Activated T-helper 1 cell treated with anti-CD3 and anti-CD28 coated beads, Interleukin-12 subunit alpha, Interleukin-12 subunit beta, Interleukin-2, Interleukin-4 antibody, amounts not matched to agents 30 ng/mL and 10 ng/mL and 1 ng/mL, durations not matched to agents 14 hours and 24 hours and 36 hours (primary cell): ENCODE measurements at regions not wholly inside any gene's neighbourhood (a gene's known extent, or its start where the extent isn't known, plus 50 kb on each side); places are given as distances from the start of the nearest gene placed in this dataset.

Experiments
- DNase-seq: peaks from one replicate; pipeline ENCODE4 v3.0.0; 2021; ENCODE audit warnings: low spot score
- H3K27ac Mint-ChIP-seq: one replicate; pipeline ENCODE4 v1.8.0; 2021; ENCODE audit warnings: mild to moderate bottlenecking, mixed read lengths
- H3K27me3 Mint-ChIP-seq: one replicate; pipeline ENCODE4 v1.8.0; 2022; ENCODE audit warnings: mild to moderate bottlenecking, moderate library complexity, mixed read lengths; ENCODE audit not compliant: insufficient read depth
- H3K36me3 Mint-ChIP-seq: one replicate; pipeline ENCODE4 v1.8.0; 2021; ENCODE audit warnings: low read depth, mixed read lengths
- H3K4me1 Mint-ChIP-seq: one replicate; pipeline ENCODE4 v1.8.0; 2021; ENCODE audit warnings: low read depth, mixed read lengths
- H3K4me3 Mint-ChIP-seq: one replicate; pipeline ENCODE4 v1.8.0; 2021; ENCODE audit warnings: mild to moderate bottlenecking, moderate library complexity, mixed read lengths
- H3K9me3 Mint-ChIP-seq: one replicate; pipeline ENCODE4 v1.8.0; 2021; ENCODE audit warnings: mixed read lengths
- intact Hi-C: fragments of 100-400 bp; cut with micrococcal nuclease; formaldehyde crosslinking; loops from one replicate; pipeline ENCODE4 v1.15.1; 2024

GRCh38 chr3:63151897-63152296 is 126.2 kb upstream of the SYNPR start:
- no peak for DNase-seq
- Mint-ChIP-seq H3K9me3 (no peaks in the 10 kb centered on the region), H3K27ac (no peak overlapping the region), H3K4me3 (no peak overlapping the region), H3K36me3 (no peaks in the 10 kb centered on the region), H3K4me1 (no peaks in the 10 kb centered on the region), H3K27me3 (no peaks in the 10 kb centered on the region)
- intact Hi-C loops, result no loop called here

DNA sequence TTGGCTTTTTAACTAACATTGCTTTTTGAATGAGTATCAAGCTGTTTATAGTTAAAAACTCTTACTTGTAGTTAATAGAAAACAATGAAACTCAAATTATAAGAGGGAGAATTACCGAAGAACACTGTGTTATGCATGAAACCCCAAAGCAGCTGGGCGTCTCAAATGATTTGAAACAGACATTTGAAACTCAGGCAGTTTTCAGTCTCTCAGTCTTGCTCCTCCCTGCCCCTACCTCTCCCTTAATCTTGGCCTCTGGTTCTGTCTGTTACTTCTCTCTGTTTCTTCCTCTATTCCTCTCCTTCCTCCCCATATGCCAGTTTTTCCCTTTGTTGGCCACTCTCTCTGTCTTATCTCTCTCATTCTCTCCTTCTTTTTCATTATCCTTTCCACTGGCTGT is 118.3 kb upstream of the SYNPR start:
- H3K27ac Mint-ChIP-seq, result no peak overlapping the region
- DNase-seq, result no peak
- no peak overlapping the region for H3K4me3 Mint-ChIP-seq
- intact Hi-C loops, result no loop called here
- no peaks in the 10 kb centered on the region for H3K36me3 Mint-ChIP-seq
- H3K27me3 Mint-ChIP-seq, result no peaks in the 10 kb centered on the region
- H3K4me1 Mint-ChIP-seq, result no peaks in the 10 kb centered on the region
- H3K9me3 Mint-ChIP-seq, result peaks cover 7% of the 10 kb centered on the region

DNA sequence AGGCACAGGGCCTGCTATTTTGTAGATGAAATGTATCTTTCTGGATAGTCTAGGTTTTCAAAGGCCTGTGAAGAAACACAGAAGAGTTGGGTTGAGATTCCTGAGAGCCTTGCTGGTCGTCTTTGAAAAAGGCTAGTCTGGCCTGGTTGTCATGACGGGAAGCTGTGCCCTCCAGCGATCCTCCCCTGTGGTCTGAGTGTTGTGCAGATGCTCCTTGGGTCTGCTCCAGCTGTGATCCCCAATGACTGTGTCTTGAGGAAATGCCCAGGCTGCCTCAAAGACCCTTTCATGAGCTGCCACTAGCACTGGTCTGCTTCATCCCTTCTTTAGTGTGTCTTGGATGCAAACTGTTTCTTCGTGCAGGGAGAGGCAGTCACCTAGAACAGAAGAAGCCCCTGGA is 111.0 kb upstream of the SYNPR start:
- H3K27ac Mint-ChIP-seq, result no peak overlapping the region
- no peak overlapping the region for H3K4me3 Mint-ChIP-seq
- DNase-seq, result no peak
- peaks cover 3% of the 10 kb centered on the region for H3K9me3 Mint-ChIP-seq
- H3K27me3 Mint-ChIP-seq, result no peaks in the 10 kb centered on the region
- no peaks in the 10 kb centered on the region for H3K36me3 Mint-ChIP-seq
- intact Hi-C loops, result no loop called here
- H3K4me1 Mint-ChIP-seq, result no peaks in the 10 kb centered on the region

DNA sequence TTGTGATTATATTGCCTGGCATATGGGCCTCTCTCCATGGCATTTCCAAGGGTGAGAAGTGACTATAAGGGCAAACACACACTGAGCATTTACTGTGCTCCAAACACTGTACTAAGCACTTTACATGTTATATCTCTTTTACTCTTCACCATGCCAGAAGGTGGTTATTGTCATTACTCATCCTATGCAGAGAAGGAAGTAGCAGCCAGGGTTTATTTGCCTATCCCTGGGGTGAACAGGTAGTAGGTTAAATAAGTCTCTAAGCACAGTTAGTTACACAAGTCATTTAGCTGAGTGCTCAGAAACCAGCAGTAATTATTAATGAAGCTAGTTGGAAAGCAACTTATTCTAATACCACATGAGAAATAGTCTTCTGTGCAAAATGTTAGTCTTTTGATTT is 109.9 kb upstream of the SYNPR start:
- Mint-ChIP-seq H3K4me1 (no peaks in the 10 kb centered on the region), H3K36me3 (no peaks in the 10 kb centered on the region), H3K27me3 (no peaks in the 10 kb centered on the region), H3K27ac (no peak overlapping the region), H3K4me3 (no peak overlapping the region), H3K9me3 (no peaks in the 10 kb centered on the region)
- intact Hi-C loops, result no loop called here
- DNase-seq, result no peak

DNA sequence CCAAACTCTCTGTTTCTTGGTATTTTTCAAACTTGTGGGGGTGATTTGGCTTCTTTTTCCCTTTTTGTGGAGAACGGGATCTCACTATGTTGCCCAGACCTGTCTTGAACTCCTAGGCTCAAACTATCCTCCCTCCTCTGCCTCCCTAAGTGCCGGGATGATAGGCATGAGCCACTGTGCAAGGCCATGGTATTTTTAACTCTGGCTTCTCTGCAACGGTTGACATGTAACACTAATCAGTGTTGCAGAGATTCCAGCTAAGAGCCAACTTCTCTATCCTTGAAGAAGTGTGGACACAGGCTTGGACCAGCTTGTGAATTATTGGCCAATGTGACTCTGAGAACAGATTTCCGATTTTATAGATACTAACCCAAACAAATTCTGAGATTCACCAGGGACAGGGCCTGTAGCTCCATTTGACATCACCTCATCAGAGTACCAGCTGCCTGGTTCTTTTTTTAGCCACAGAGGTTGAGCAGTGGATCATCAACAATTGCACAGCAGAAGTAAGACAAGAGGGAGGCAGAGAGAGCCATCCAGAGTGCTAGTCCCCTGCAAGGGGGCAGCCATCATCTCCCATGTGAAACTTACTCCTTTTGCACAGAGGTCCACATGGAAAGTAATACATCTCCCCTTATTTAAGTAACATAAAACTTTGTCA is 98.1 kb upstream of the SYNPR start:
- Mint-ChIP-seq H3K27ac (no peak overlapping the region), H3K4me3 (no peak overlapping the region), H3K4me1 (no peaks in the 10 kb centered on the region), H3K36me3 (no peaks in the 10 kb centered on the region), H3K9me3 (no peaks in the 10 kb centered on the region), H3K27me3 (no peaks in the 10 kb centered on the region)
- no peak for DNase-seq
- intact Hi-C loops, result no loop called here

GRCh38 chr3:63192248-63192647 is 85.9 kb upstream of the SYNPR start:
- no peak for DNase-seq
- no peaks in the 10 kb centered on the region for H3K9me3 Mint-ChIP-seq
- no peaks in the 10 kb centered on the region for H3K4me1 Mint-ChIP-seq
- H3K27ac Mint-ChIP-seq, result no peak overlapping the region
- H3K27me3 Mint-ChIP-seq, result peaks cover 1% of the 10 kb centered on the region
- intact Hi-C loops, result no loop called here
- H3K36me3 Mint-ChIP-seq, result no peaks in the 10 kb centered on the region
- H3K4me3 Mint-ChIP-seq, result no peak overlapping the region

DNA sequence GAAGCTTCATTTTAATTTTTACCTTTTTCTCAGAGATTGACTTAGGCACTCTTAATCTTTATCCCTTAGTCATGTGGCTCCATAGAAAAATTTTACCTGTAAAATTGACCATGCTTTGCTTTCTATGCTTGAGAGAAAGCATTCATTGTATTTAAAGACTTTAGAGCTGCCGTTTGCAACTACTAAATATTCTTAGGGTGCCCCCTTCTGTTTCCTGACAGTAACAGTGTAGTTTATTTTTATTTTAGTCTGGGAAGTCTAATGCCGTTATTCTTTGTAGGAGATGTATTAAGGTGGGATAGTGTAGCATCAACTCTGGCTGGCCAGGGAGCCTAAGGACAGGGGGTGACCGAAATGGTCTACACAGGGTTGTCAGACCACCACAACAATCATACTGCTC is 84.5 kb upstream of the SYNPR start:
- Mint-ChIP-seq H3K36me3 (no peaks in the 10 kb centered on the region), H3K27me3 (peaks cover 1% of the 10 kb centered on the region), H3K9me3 (no peaks in the 10 kb centered on the region), H3K4me3 (no peak overlapping the region), H3K27ac (no peak overlapping the region), H3K4me1 (no peaks in the 10 kb centered on the region)
- intact Hi-C loops, result no loop called here
- DNase-seq, result no peak

DNA sequence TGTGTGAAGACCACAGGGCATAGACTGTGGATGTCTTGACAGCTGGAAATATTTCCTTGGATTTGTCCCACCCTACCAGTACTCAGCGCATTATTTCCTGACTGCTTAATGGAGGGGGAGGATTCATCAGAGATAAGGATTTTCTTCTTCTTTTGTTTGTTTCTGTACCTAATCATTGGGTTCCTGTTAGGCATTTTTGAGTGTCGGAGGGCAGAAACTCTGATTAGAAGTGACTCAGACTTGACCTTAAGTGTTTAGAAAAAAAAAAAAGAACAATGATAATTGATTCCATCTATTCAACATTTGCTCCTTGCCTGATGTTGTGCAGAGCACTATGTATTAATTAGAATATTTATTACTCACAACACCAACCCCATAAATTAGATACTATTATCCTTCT is 78.5 kb upstream of the SYNPR start:
- Mint-ChIP-seq H3K36me3 (no peaks in the 10 kb centered on the region), H3K4me3 (no peak overlapping the region), H3K9me3 (no peaks in the 10 kb centered on the region), H3K4me1 (no peaks in the 10 kb centered on the region), H3K27me3 (no peaks in the 10 kb centered on the region), H3K27ac (no peak overlapping the region)
- DNase-seq, result no peak
- intact Hi-C loops, result no loop called here

DNA sequence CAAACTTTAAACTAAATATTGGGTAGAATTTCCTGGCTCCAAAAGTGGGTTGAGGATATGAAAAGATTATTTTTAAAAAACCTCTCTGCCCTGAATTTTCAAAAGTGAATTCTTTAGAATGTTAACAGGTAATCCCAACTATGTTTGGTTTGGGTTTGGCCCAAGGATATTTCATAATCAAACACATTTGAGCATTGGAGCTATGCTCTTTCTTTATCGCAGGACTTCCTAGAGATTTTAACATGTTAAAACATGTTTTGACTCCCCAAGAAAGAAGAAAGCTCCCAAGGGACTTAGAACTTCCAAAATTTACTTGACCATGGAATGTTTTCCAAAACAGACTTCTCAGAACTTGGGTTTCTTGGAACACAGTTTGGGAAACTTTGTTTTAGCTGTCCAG is 75.6 kb upstream of the SYNPR start:
- H3K4me3 Mint-ChIP-seq, result no peak overlapping the region
- no peaks in the 10 kb centered on the region for H3K4me1 Mint-ChIP-seq
- no peaks in the 10 kb centered on the region for H3K9me3 Mint-ChIP-seq
- intact Hi-C loops, result no loop called here
- no peaks in the 10 kb centered on the region for H3K27me3 Mint-ChIP-seq
- no peak for DNase-seq
- H3K27ac Mint-ChIP-seq, result no peak overlapping the region
- H3K36me3 Mint-ChIP-seq, result no peaks in the 10 kb centered on the region

GRCh38 chr3:63207066-63207590 is 71.0 kb upstream of the SYNPR start:
- peaks cover 4% of the 10 kb centered on the region for H3K9me3 Mint-ChIP-seq
- H3K27ac Mint-ChIP-seq, result no peak overlapping the region
- intact Hi-C loops, result no loop called here

GRCh38 chr3:63228087-63228486 is 50.0 kb upstream of the SYNPR start:
- Mint-ChIP-seq H3K9me3 (no peaks in the 10 kb centered on the region), H3K36me3 (no peaks in the 10 kb centered on the region), H3K27ac (no peak overlapping the region), H3K4me3 (no peak overlapping the region), H3K27me3 (no peaks in the 10 kb centered on the region), H3K4me1 (peaks cover 4% of the 10 kb centered on the region)
- DNase-seq, result no peak
- intact Hi-C loops, result loop anchor here (10.0 kb wide), 1 partner anchor 603 kb away; no protein-coding TSS in a partner anchor

More at GRCh38 chr3:63207066-63207590, 71.0 kb upstream of the SYNPR start:
- H3K4me1 Mint-ChIP-seq, result no peaks in the 10 kb centered on the region
- DNase-seq, result no peak
- no peaks in the 10 kb centered on the region for H3K36me3 Mint-ChIP-seq
- no peak overlapping the region for H3K4me3 Mint-ChIP-seq
- no peaks in the 10 kb centered on the region for H3K27me3 Mint-ChIP-seq
